HUES48 (cell line): ENCODE measurements at regions not wholly inside any gene's neighbourhood (a gene's known extent, or its start where the extent isn't known, plus 50 kb on each side); places are given as distances from the start of the nearest gene placed in this dataset.
A peak's percentile ranks its signal among the peaks of the same experiment; 100 is the strongest.

Experiments
- H3K27ac ChIP-seq: one replicate; pipeline ENCODE4 v1.7.0; 2013; ENCODE audit warnings: low read depth, low read length, inconsistent platforms
- H3K27me3 ChIP-seq: 2 replicates; pipeline ENCODE4 v1.6.1; 2013; ENCODE audit warnings: mild to moderate bottlenecking, low read length; ENCODE audit not compliant: control insufficient read depth, insufficient read depth
- H3K36me3 ChIP-seq: 2 replicates; pipeline ENCODE4 v1.6.1; 2013; ENCODE audit warnings: low read length; ENCODE audit not compliant: control insufficient read depth, insufficient read depth
- H3K4me1 ChIP-seq: 2 replicates; pipeline ENCODE4 v1.6.1; 2013; ENCODE audit warnings: mild to moderate bottlenecking, low read length; ENCODE audit not compliant: control insufficient read depth, insufficient read depth
- H3K4me3 ChIP-seq: 2 replicates; pipeline ENCODE4 v1.5.1; 2013; ENCODE audit warnings: mild to moderate bottlenecking, low read depth, low read length
- H3K9ac ChIP-seq: 2 replicates; pipeline ENCODE4 v1.6.1; 2013; ENCODE audit warnings: mild to moderate bottlenecking, low read depth, low read length, moderate library complexity
- H3K9me3 ChIP-seq: 2 replicates; pipeline ENCODE4 v1.6.1; 2013; ENCODE audit warnings: low read length; ENCODE audit not compliant: control insufficient read depth, insufficient read depth

- Histone ChIP-seq H3K4me3 (no peak overlapping the region), H3K4me1 (peaks cover 12% of the 10 kb centered on the region; the same call in 1 of the 2 replicates), H3K27me3 (no peaks in the 10 kb centered on the region), H3K36me3 (no peaks in the 10 kb centered on the region), H3K9ac (no peak overlapping the region), H3K9me3 (no peaks in the 10 kb centered on the region), H3K27ac (no peak overlapping the region)
Observed at GRCh38 chr1:57522575-57522974, 98.7 kb upstream of the DAB1 start.

GRCh38 chr1:57520743-57521515 lies 97.1 kb upstream of the DAB1 start:
- Histone ChIP-seq H3K4me1 (peaks cover 16% of the 10 kb centered on the region; the same call in 1 of the 2 replicates), H3K9ac (no peak overlapping the region), H3K27ac (no peak overlapping the region), H3K4me3 (no peak overlapping the region), H3K9me3 (no peaks in the 10 kb centered on the region), H3K27me3 (no peaks in the 10 kb centered on the region), H3K36me3 (no peaks in the 10 kb centered on the region)

GRCh38 chr1:57518496-57518895 lies 94.6 kb upstream of the DAB1 start:
- Histone ChIP-seq H3K27me3 (no peaks in the 10 kb centered on the region), H3K9me3 (no peaks in the 10 kb centered on the region), H3K27ac (no peak overlapping the region), H3K4me3 (no peak overlapping the region), H3K36me3 (no peaks in the 10 kb centered on the region), H3K9ac (no peak overlapping the region), H3K4me1 (peaks cover 16% of the 10 kb centered on the region; the same call in 1 of the 2 replicates)

- no peaks in the 10 kb centered on the region for H3K9me3 ChIP-seq
- no peaks in the 10 kb centered on the region for H3K36me3 ChIP-seq
- H3K4me1 ChIP-seq = peaks cover 16% of the 10 kb centered on the region; the same call in 1 of the 2 replicates
- no peak overlapping the region for H3K9ac ChIP-seq
- peak overlapping the region; percentile 39 for H3K27ac ChIP-seq
- H3K4me3 ChIP-seq = no peak overlapping the region
- no peaks in the 10 kb centered on the region for H3K27me3 ChIP-seq
Observed at GRCh38 chr1:57517587-57518374, 93.9 kb upstream of the DAB1 start.

GRCh38 chr1:57512386-57512785 lies 88.5 kb upstream of the DAB1 start:
- no peak overlapping the region for H3K9ac ChIP-seq
- no peaks in the 10 kb centered on the region for H3K27me3 ChIP-seq
- no peaks in the 10 kb centered on the region for H3K9me3 ChIP-seq
- no peaks in the 10 kb centered on the region for H3K36me3 ChIP-seq
- H3K4me1 ChIP-seq = peaks cover 2% of the 10 kb centered on the region; the same call in 1 of the 2 replicates
- no peak overlapping the region for H3K4me3 ChIP-seq
- H3K27ac ChIP-seq = no peak overlapping the region

- Histone ChIP-seq H3K9ac (no peak overlapping the region), H3K27ac (no peak overlapping the region), H3K4me1 (no peaks in the 10 kb centered on the region), H3K9me3 (no peaks in the 10 kb centered on the region), H3K4me3 (no peak overlapping the region), H3K27me3 (no peaks in the 10 kb centered on the region), H3K36me3 (no peaks in the 10 kb centered on the region)
Observed at GRCh38 chr1:57506941-57507340, 83.1 kb upstream of the DAB1 start.

- H3K36me3 ChIP-seq = no peaks in the 10 kb centered on the region
- H3K27ac ChIP-seq = no peak overlapping the region
- H3K9me3 ChIP-seq = no peaks in the 10 kb centered on the region
- no peaks in the 10 kb centered on the region for H3K27me3 ChIP-seq
- H3K4me3 ChIP-seq = no peak overlapping the region
- no peak overlapping the region for H3K9ac ChIP-seq
- H3K4me1 ChIP-seq = peaks cover 4% of the 10 kb centered on the region; the same call in 1 of the 2 replicates
Observed at GRCh38 chr1:57503337-57503736, 79.5 kb upstream of the DAB1 start.

- Histone ChIP-seq H3K4me3 (no peak overlapping the region), H3K36me3 (no peaks in the 10 kb centered on the region), H3K4me1 (peaks cover 4% of the 10 kb centered on the region; the same call in 1 of the 2 replicates), H3K9ac (no peak overlapping the region), H3K27ac (no peak overlapping the region), H3K9me3 (no peaks in the 10 kb centered on the region), H3K27me3 (no peaks in the 10 kb centered on the region)
Observed at GRCh38 chr1:57500136-57500830, 76.4 kb upstream of the DAB1 start.

- no peaks in the 10 kb centered on the region for H3K36me3 ChIP-seq
- H3K9me3 ChIP-seq = no peaks in the 10 kb centered on the region
- no peak overlapping the region for H3K9ac ChIP-seq
- H3K27ac ChIP-seq = no peak overlapping the region
- H3K4me1 ChIP-seq = peaks cover 6% of the 10 kb centered on the region; the same call in 1 of the 2 replicates
- no peak overlapping the region for H3K4me3 ChIP-seq
- no peaks in the 10 kb centered on the region for H3K27me3 ChIP-seq
Observed at GRCh38 chr1:57494530-57495079, 70.7 kb upstream of the DAB1 start.

- no peaks in the 10 kb centered on the region for H3K9me3 ChIP-seq
- H3K27me3 ChIP-seq = no peaks in the 10 kb centered on the region
- no peaks in the 10 kb centered on the region for H3K36me3 ChIP-seq
- H3K4me1 ChIP-seq = peaks cover 6% of the 10 kb centered on the region; the same call in 1 of the 2 replicates
- H3K27ac ChIP-seq = no peak overlapping the region
- no peak overlapping the region for H3K9ac ChIP-seq
- H3K4me3 ChIP-seq = no peak overlapping the region
Observed at GRCh38 chr1:57492586-57493226, 68.8 kb upstream of the DAB1 start.
